ENCODE measurements at regions not wholly inside any gene's neighbourhood (a gene's known extent, or its start where the extent isn't known, plus 50 kb on each side); places are given as distances from the start of the nearest gene placed in this dataset.
"Not testable (repeated sequence)": the region's sequence is repeated elsewhere in the genome, so short reads cannot be mapped to it uniquely, and the experiment has no call there.

- Mint-ChIP-seq H3K27me3 (peaks cover 11 to 28% of the 10 kb centered on the region in 2 donors), H3K9me3 (no peaks in the 10 kb centered on the region), H3K27ac (no peak overlapping the region), H3K4me3 (no peak overlapping the region), H3K36me3 (no peaks in the 10 kb centered on the region), H3K4me1 (ENCODE audit: low read depth in 2 of 2) (no peaks in the 10 kb centered on the region)
- no peak for ATAC-seq
- DNase-seq (ENCODE audit: low spot score): no peak
Observed at GRCh38 chr19:31461814-31462539, 112.7 kb upstream of the TSHZ3 start.

GRCh38 chr19:31470229-31470939 lies 121.1 kb upstream of the TSHZ3 start:
- no peaks in the 10 kb centered on the region for H3K9me3 Mint-ChIP-seq
- no peak overlapping the region for H3K4me3 Mint-ChIP-seq
- no peak overlapping the region for H3K27ac Mint-ChIP-seq
- no peak for DNase-seq (ENCODE audit: low spot score)
- H3K36me3 Mint-ChIP-seq: no peaks in the 10 kb centered on the region
- peaks cover 0 to 3% of the 10 kb centered on the region in 2 donors for H3K4me1 Mint-ChIP-seq (ENCODE audit: low read depth in 2 of 2)
- no peak for ATAC-seq
- H3K27me3 Mint-ChIP-seq: peaks cover 0 to 3% of the 10 kb centered on the region in 2 donors

GRCh38 chr19:31470952-31471351 lies 121.7 kb upstream of the TSHZ3 start:
- Mint-ChIP-seq H3K9me3 (no peaks in the 10 kb centered on the region), H3K4me3 (no peak overlapping the region), H3K27me3 (peaks cover 0 to 3% of the 10 kb centered on the region in 2 donors), H3K36me3 (no peaks in the 10 kb centered on the region), H3K4me1 (ENCODE audit: low read depth in 2 of 2) (peaks cover 0 to 3% of the 10 kb centered on the region in 2 donors), H3K27ac (no peak overlapping the region)
- DNase-seq (ENCODE audit: low spot score): no peak
- ATAC-seq: no peak

GRCh38 chr19:31478241-31478640 lies 129.0 kb upstream of the TSHZ3 start:
- no peak overlapping the region for H3K27ac Mint-ChIP-seq
- no peaks in the 10 kb centered on the region for H3K36me3 Mint-ChIP-seq
- H3K4me1 Mint-ChIP-seq (ENCODE audit: low read depth in 2 of 2): no peaks in the 10 kb centered on the region
- peaks cover 6 to 8% of the 10 kb centered on the region in 2 donors for H3K27me3 Mint-ChIP-seq
- DNase-seq (ENCODE audit: low spot score): no peak
- ATAC-seq: no peak
- no peaks in the 10 kb centered on the region for H3K9me3 Mint-ChIP-seq
- H3K4me3 Mint-ChIP-seq: no peak overlapping the region

GRCh38 chr19:31483226-31483857 lies 134.1 kb upstream of the TSHZ3 start:
- H3K4me1 Mint-ChIP-seq (ENCODE audit: low read depth in 2 of 2): peaks cover 0 to 5% of the 10 kb centered on the region in 2 donors
- peaks cover 10% of the 10 kb centered on the region for H3K9me3 Mint-ChIP-seq
- H3K27ac Mint-ChIP-seq: no peak overlapping the region
- DNase-seq (ENCODE audit: low spot score) (no peak), ATAC-seq (no peak)
- no peaks in the 10 kb centered on the region for H3K36me3 Mint-ChIP-seq
- H3K27me3 Mint-ChIP-seq: peaks cover 8 to 10% of the 10 kb centered on the region in 2 donors
- no peak overlapping the region for H3K4me3 Mint-ChIP-seq

GRCh38 chr19:31484858-31485410 lies 135.7 kb upstream of the TSHZ3 start:
- H3K9me3 Mint-ChIP-seq, H3K27me3 Mint-ChIP-seq: not testable (repeated sequence)
- peak in 1 of 2 donors; percentile 55 for ATAC-seq

GRCh38 chr19:31485472-31485871 lies 136.2 kb upstream of the TSHZ3 start:
- H3K4me3 Mint-ChIP-seq: no peak overlapping the region
- H3K27ac Mint-ChIP-seq: no peak overlapping the region
- H3K36me3 Mint-ChIP-seq: no peaks in the 10 kb centered on the region
- ATAC-seq: no peak
- H3K4me1 Mint-ChIP-seq (ENCODE audit: low read depth in 2 of 2): peaks cover 0 to 5% of the 10 kb centered on the region in 2 donors
- DNase-seq (ENCODE audit: low spot score): no peak
- H3K27me3 Mint-ChIP-seq: peaks cover 0 to 6% of the 10 kb centered on the region in 2 donors
- peaks cover 10% of the 10 kb centered on the region for H3K9me3 Mint-ChIP-seq

More at GRCh38 chr19:31484858-31485410, 135.7 kb upstream of the TSHZ3 start:
- not testable (repeated sequence) for H3K4me3 Mint-ChIP-seq; DNase-seq (ENCODE audit: low spot score); H3K36me3 Mint-ChIP-seq; H3K27ac Mint-ChIP-seq; H3K4me1 Mint-ChIP-seq (ENCODE audit: low read depth in 2 of 2)

GRCh38 chr19:31491242-31491641 lies 142.0 kb upstream of the TSHZ3 start:
- H3K27me3 Mint-ChIP-seq: peaks cover 0 to 3% of the 10 kb centered on the region in 2 donors
- peaks cover 0 to 10% of the 10 kb centered on the region in 2 donors for H3K4me1 Mint-ChIP-seq (ENCODE audit: low read depth in 2 of 2)
- ATAC-seq (peak; percentile 82 to 96), DNase-seq (ENCODE audit: low spot score) (peak; percentile 67)
- no peaks in the 10 kb centered on the region for H3K36me3 Mint-ChIP-seq
- no peaks in the 10 kb centered on the region for H3K9me3 Mint-ChIP-seq
- no peak overlapping the region for H3K4me3 Mint-ChIP-seq
- no peak overlapping the region for H3K27ac Mint-ChIP-seq

- ATAC-seq (no peak), DNase-seq (ENCODE audit: low spot score) (no peak)
- no peak overlapping the region for H3K27ac Mint-ChIP-seq
- no peaks in the 10 kb centered on the region for H3K36me3 Mint-ChIP-seq
- peaks cover 0 to 3% of the 10 kb centered on the region in 2 donors for H3K27me3 Mint-ChIP-seq
- H3K9me3 Mint-ChIP-seq: no peaks in the 10 kb centered on the region
- H3K4me1 Mint-ChIP-seq (ENCODE audit: low read depth in 2 of 2): peaks cover 0 to 10% of the 10 kb centered on the region in 2 donors
- no peak overlapping the region for H3K4me3 Mint-ChIP-seq
Observed at GRCh38 chr19:31492050-31492449, 142.8 kb upstream of the TSHZ3 start.

- H3K9me3 Mint-ChIP-seq: no peaks in the 10 kb centered on the region
- H3K27me3 Mint-ChIP-seq: peaks cover 2 to 6% of the 10 kb centered on the region in 2 donors
- no peaks in the 10 kb centered on the region for H3K36me3 Mint-ChIP-seq
- ATAC-seq (no peak), DNase-seq (ENCODE audit: low spot score) (no peak)
- H3K4me3 Mint-ChIP-seq: no peak overlapping the region
- H3K4me1 Mint-ChIP-seq (ENCODE audit: low read depth in 2 of 2): peaks cover 0 to 10% of the 10 kb centered on the region in 2 donors
- H3K27ac Mint-ChIP-seq: no peak overlapping the region
Observed at GRCh38 chr19:31496076-31496475, 146.8 kb upstream of the TSHZ3 start.

- H3K4me3 Mint-ChIP-seq: no peak overlapping the region
- DNase-seq (ENCODE audit: low spot score): no peak
- no peaks in the 10 kb centered on the region for H3K4me1 Mint-ChIP-seq (ENCODE audit: low read depth in 2 of 2)
- peaks cover 2 to 15% of the 10 kb centered on the region in 2 donors for H3K27me3 Mint-ChIP-seq
- no peak for ATAC-seq
- H3K36me3 Mint-ChIP-seq: no peaks in the 10 kb centered on the region
- no peaks in the 10 kb centered on the region for H3K9me3 Mint-ChIP-seq
- no peak overlapping the region for H3K27ac Mint-ChIP-seq
Observed at GRCh38 chr19:31497709-31498108, 148.5 kb upstream of the TSHZ3 start.

- Mint-ChIP-seq H3K27me3 (peaks cover 2 to 15% of the 10 kb centered on the region in 2 donors), H3K4me3 (no peak overlapping the region), H3K9me3 (no peaks in the 10 kb centered on the region), H3K36me3 (no peaks in the 10 kb centered on the region), H3K4me1 (ENCODE audit: low read depth in 2 of 2) (no peaks in the 10 kb centered on the region), H3K27ac (no peak overlapping the region)
- ATAC-seq: no peak
- no peak for DNase-seq (ENCODE audit: low spot score)
Observed at GRCh38 chr19:31498781-31499180, 149.5 kb upstream of the TSHZ3 start.

GRCh38 chr19:31499281-31500196 lies 150.3 kb upstream of the TSHZ3 start:
- no peaks in the 10 kb centered on the region for H3K4me1 Mint-ChIP-seq (ENCODE audit: low read depth in 2 of 2)

More at GRCh38 chr19:31499281-31500196, 150.3 kb upstream of the TSHZ3 start:
- ATAC-seq (peak in 1 of 2 donors; percentile 28), DNase-seq (ENCODE audit: low spot score) (no peak)
- Mint-ChIP-seq H3K9me3 (no peaks in the 10 kb centered on the region), H3K36me3 (no peaks in the 10 kb centered on the region), H3K4me3 (no peak overlapping the region), H3K27ac (no peak overlapping the region), H3K27me3 (peaks cover 5 to 15% of the 10 kb centered on the region in 2 donors)

Measured in natural killer cell treated with Interleukin-12 subunit alpha and Interleukin-12 subunit beta and Interleukin-15 and Interleukin-18, amount 100 ng/mL, for 72 hours (primary cell).